Endodermal cell (in vitro differentiated cells): ENCODE measurements at regions not wholly inside any gene's neighbourhood (a gene's known extent, or its start where the extent isn't known, plus 50 kb on each side); places are given as distances from the start of the nearest gene placed in this dataset.

Source experiments
- DNase-seq: peaks from one replicate; pipeline ENCODE4 v3.0.0-alpha.2; 2017
- H3K27ac ChIP-seq: 2 replicates; pipeline ENCODE4 v1.5.1; 2013; ENCODE audit warnings: mild to moderate bottlenecking, low read depth, low read length, moderate library complexity
- H3K27me3 ChIP-seq: 2 replicates; pipeline ENCODE4 v1.6.1; 2013; ENCODE audit warnings: mild to moderate bottlenecking, low read length, moderate library complexity; ENCODE audit not compliant: insufficient read depth, control insufficient read depth, poor library complexity, severe bottlenecking
- H3K36me3 ChIP-seq: 2 replicates; pipeline ENCODE4 v1.7.0; 2013; ENCODE audit warnings: mild to moderate bottlenecking, low read length, moderate library complexity; ENCODE audit not compliant: control insufficient read depth, insufficient read depth
- H3K4me1 ChIP-seq: one replicate; pipeline ENCODE4 v1.7.0; 2013; ENCODE audit warnings: low read length; ENCODE audit not compliant: control insufficient read depth, insufficient read depth
- H3K4me3 ChIP-seq: 2 replicates; pipeline ENCODE4 v1.5.1; 2013; ENCODE audit warnings: mild to moderate bottlenecking, low read length, moderate library complexity
- H3K9ac ChIP-seq: 2 replicates; pipeline ENCODE4 v1.6.1; 2013; ENCODE audit warnings: mild to moderate bottlenecking, low read length, moderate library complexity; ENCODE audit not compliant: poor library complexity, severe bottlenecking; ENCODE audit errors: extremely low read depth
- H3K9me3 ChIP-seq: 2 replicates; pipeline ENCODE4 v1.6.1; 2013; ENCODE audit warnings: mild to moderate bottlenecking, low read length, moderate library complexity; ENCODE audit not compliant: control insufficient read depth
- H3K27ac Mint-ChIP-seq: 2 replicates; pipeline ENCODE4 v1.8.0; 2020; ENCODE audit warnings: mixed read lengths
- H3K27me3 Mint-ChIP-seq: 2 replicates; pipeline ENCODE4 v1.8.0; 2021; ENCODE audit warnings: mild to moderate bottlenecking, mixed read lengths; ENCODE audit not compliant: insufficient read depth
- H3K36me3 Mint-ChIP-seq: 2 replicates; pipeline ENCODE4 v1.8.0; 2020; ENCODE audit warnings: low read depth, mixed read lengths
- H3K4me1 Mint-ChIP-seq: 2 replicates; pipeline ENCODE4 v1.8.0; 2020; ENCODE audit warnings: mixed read lengths
- H3K4me3 Mint-ChIP-seq: 2 replicates; pipeline ENCODE4 v1.8.0; 2020; ENCODE audit warnings: mild to moderate bottlenecking, moderate library complexity, mixed read lengths
- H3K9me3 Mint-ChIP-seq: 2 replicates; pipeline ENCODE4 v1.8.0; 2020; ENCODE audit warnings: mild to moderate bottlenecking, mixed read lengths
- WGBS, 2 experiments: methylation state at CpG; one replicate each; pipeline versions ENCODE4 v1.1.5 to v1.1.7; 2013; ENCODE audit warnings: missing lambda C conversion rate in 2 of 2, mixed read lengths in 1 of 2; ENCODE audit not compliant: insufficient coverage in 1 of 2, insufficient read length in 1 of 2; 5-methylcytosine and 5-hydroxymethylcytosine counted together
- TF ChIP-seq, protein P1 (sequence below): fragments of 200-600 bp; sonication (generic); conservative IDR thresholded peaks from 2 replicates; pipeline ENCODE4 v1.5.0; 2021; ENCODE audit warnings: antibody characterized with exemption, mild to moderate bottlenecking

DNA sequence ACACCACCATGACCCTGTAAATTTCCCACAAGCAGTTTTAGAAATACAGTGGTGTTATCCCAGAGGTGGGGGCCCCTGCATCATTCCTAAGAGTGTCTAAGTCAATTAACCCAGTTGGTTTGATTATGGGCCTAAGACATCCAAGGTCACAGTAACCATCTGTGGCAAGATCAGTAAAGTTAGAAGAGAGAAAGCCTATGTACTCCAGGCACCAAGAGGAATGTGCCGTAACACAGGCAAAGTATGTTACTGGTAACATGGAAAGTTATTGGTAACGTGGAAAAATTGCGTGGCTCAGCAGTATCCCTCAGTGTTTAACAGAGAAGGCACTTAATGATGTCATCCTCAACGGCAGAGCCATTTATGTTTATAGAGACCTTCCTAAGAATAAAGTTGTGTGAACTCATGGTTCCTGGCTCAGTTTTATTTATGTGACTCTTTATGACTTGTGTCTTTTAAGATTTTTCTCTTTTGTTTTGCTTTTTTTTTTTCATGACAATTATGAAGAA, 144.1 kb upstream of the RASGRP1 start:
- Histone ChIP-seq H3K36me3 (no peaks in the 10 kb centered on the region), H3K9me3 (no peaks in the 10 kb centered on the region), H3K4me3 (no peak overlapping the region), H3K4me1 (peaks cover 2% of the 10 kb centered on the region), H3K27ac (no peak overlapping the region), H3K27me3 (peaks cover 47% of the 10 kb centered on the region), H3K9ac (no peak overlapping the region)
- Mint-ChIP-seq H3K27ac (no peak overlapping the region), H3K27me3 (peaks cover 47% of the 10 kb centered on the region), H3K4me3 (no peak overlapping the region), H3K4me1 (peaks cover 16% of the 10 kb centered on the region), H3K36me3 (no peaks in the 10 kb centered on the region), H3K9me3 (no peaks in the 10 kb centered on the region)
- DNase-seq, result no peak
- WGBS, 2 experiments, result 84 to 97% methylated on average over 4 of the region's 4 CpGs
- TF ChIP-seq, protein P1, sequence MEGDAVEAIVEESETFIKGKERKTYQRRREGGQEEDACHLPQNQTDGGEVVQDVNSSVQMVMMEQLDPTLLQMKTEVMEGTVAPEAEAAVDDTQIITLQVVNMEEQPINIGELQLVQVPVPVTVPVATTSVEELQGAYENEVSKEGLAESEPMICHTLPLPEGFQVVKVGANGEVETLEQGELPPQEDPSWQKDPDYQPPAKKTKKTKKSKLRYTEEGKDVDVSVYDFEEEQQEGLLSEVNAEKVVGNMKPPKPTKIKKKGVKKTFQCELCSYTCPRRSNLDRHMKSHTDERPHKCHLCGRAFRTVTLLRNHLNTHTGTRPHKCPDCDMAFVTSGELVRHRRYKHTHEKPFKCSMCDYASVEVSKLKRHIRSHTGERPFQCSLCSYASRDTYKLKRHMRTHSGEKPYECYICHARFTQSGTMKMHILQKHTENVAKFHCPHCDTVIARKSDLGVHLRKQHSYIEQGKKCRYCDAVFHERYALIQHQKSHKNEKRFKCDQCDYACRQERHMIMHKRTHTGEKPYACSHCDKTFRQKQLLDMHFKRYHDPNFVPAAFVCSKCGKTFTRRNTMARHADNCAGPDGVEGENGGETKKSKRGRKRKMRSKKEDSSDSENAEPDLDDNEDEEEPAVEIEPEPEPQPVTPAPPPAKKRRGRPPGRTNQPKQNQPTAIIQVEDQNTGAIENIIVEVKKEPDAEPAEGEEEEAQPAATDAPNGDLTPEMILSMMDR, result no peak

DNA sequence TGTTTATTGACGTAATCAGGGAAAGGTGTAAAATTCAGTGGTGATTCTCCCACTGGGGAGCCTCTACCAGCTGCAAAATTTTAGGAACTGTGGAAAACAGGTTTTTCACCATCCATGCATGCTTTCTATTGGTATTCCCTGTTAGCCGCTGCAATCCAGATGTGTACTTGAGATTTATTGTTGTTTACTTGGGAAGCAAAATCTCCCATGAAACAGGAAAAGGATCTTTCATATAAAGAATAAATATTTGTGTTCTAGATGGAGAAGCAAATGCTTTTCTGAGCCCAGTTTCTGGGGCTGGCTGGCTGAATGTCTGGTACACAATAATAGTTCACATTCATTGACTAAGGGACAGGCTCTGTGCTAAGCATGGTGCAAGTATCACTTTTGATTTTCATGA, 144.6 kb upstream of the RASGRP1 start:
- peaks cover 16% of the 10 kb centered on the region for H3K4me1 Mint-ChIP-seq
- WGBS, 2 experiments, result 90 to 100% methylated on average over 1 to 2 of the region's 2 CpGs
- Histone ChIP-seq H3K36me3 (no peaks in the 10 kb centered on the region), H3K9ac (no peak overlapping the region), H3K4me1 (peaks cover 2% of the 10 kb centered on the region), H3K27ac (no peak overlapping the region), H3K4me3 (no peak overlapping the region), H3K27me3 (peaks cover 44% of the 10 kb centered on the region), H3K9me3 (no peaks in the 10 kb centered on the region)
- peaks cover 43% of the 10 kb centered on the region for H3K27me3 Mint-ChIP-seq
- TF ChIP-seq, protein P1, result no peak
- no peak overlapping the region for H3K4me3 Mint-ChIP-seq
- H3K36me3 Mint-ChIP-seq, result no peaks in the 10 kb centered on the region
- H3K9me3 Mint-ChIP-seq, result no peaks in the 10 kb centered on the region
- H3K27ac Mint-ChIP-seq, result no peak overlapping the region
- no peak for DNase-seq

DNA sequence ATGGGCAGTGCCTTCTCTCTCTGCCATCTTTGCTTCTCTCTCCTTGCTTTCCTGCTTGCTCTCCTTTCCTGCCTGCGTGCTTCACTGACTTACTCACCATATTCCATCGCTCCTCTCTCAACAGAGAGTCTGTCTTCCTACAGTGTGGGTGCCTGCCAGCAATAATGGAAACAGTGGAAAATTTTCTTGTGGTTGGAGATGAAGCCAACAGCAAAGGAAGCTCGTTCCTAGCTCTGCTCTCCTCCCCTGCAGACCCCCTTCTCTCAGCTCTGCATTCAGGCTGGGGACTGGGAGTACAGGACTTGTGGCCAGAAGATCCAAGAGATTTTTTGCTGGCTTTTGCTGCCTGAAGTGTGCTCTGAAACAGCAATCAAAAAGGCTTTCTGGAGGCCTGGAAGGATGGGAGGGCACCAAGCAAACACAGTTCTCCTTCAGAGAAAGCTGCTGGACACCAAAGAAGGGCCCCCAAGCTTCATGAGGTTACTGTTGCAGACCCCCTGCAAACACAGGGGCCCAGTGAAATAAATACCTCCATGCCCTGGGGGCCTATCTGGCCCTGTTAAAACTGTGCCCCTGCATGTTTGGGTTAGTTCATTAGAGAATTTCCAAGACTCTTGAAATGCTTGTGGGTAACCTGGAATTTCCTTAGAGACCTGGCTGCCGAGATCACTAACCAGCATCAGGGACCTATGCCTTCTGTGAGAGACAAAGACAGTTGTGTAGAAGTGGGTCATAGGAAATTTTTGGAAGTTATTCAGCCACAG, 149.9 kb upstream of the RASGRP1 start:
- no peak overlapping the region for H3K27ac ChIP-seq
- TF ChIP-seq, protein P1, result no peak
- no peaks in the 10 kb centered on the region for H3K9me3 ChIP-seq
- H3K9ac ChIP-seq, result no peak overlapping the region
- WGBS, 2 experiments, result 59 to 80% methylated on average over 3 to 4 of the region's 4 CpGs
- peaks cover 19% of the 10 kb centered on the region for H3K27me3 ChIP-seq
- no peak overlapping the region for H3K27ac Mint-ChIP-seq
- no peak for DNase-seq
- no peaks in the 10 kb centered on the region for H3K4me1 ChIP-seq
- H3K9me3 Mint-ChIP-seq, result no peaks in the 10 kb centered on the region
- no peaks in the 10 kb centered on the region for H3K4me1 Mint-ChIP-seq
- H3K36me3 ChIP-seq, result no peaks in the 10 kb centered on the region
- no peak overlapping the region for H3K4me3 Mint-ChIP-seq
- H3K27me3 Mint-ChIP-seq, result peaks cover 23% of the 10 kb centered on the region
- no peak overlapping the region for H3K4me3 ChIP-seq
- H3K36me3 Mint-ChIP-seq, result no peaks in the 10 kb centered on the region
